Lower leg skin (tissue), 3 donors: ENCODE measurements at regions not wholly inside any gene's neighbourhood (a gene's known extent, or its start where the extent isn't known, plus 50 kb on each side); places are given as distances from the start of the nearest gene placed in this dataset.

Experiments used
- POLR2A ChIP-seq, 2 donors: fragments of 450-650 bp; IDR thresholded peaks; one replicate each; pipeline ENCODE4 v1.6.1; 2016 to 2017; ENCODE audit warnings: antibody characterized with exemption in 2 of 2, mild to moderate bottlenecking in 1 of 2, moderate library complexity in 1 of 2
- TF ChIP-seq, protein P1 (sequence below), 3 donors: fragments of 450-650 bp; IDR thresholded peaks; one replicate each; pipeline ENCODE4 v1.5.1; 2016; ENCODE audit warnings: antibody characterized with exemption in 3 of 3, mild to moderate bottlenecking in 3 of 3, moderate library complexity in 2 of 3

DNA sequence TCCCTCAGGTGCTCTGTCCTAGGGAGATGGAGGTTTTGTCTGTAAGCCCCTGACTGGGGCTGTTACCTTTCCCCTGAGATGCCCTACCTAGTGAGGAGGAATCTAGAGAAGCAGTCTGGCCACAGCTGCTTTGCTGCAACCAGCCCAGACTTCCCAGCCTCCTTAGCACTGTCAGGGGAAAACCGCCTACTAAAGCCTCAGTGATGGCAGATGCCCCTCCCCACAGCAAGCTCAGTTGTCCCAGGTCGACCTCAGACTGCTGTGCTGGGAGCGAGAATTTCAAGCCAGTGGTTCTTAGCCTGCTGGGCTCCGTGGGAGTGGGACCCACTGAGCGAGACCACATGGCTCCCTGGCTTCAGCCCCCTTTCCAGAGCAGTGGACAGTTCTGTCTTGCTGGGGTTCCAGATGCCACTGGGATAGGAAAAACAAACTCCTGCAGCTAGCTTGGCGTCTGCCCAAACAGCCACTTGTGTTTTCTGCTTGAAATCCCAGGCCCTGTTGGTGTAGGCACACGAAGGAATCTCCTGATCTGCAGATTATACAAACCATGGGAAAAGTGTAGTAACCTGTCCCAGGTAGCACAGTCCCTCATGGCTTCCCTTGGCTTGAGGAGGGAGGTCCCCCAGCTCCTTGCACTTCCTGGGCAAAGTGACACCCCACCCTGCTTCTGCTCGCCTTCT is 146.4 kb upstream of the PROKR2 start:
- TF ChIP-seq, protein P1, sequence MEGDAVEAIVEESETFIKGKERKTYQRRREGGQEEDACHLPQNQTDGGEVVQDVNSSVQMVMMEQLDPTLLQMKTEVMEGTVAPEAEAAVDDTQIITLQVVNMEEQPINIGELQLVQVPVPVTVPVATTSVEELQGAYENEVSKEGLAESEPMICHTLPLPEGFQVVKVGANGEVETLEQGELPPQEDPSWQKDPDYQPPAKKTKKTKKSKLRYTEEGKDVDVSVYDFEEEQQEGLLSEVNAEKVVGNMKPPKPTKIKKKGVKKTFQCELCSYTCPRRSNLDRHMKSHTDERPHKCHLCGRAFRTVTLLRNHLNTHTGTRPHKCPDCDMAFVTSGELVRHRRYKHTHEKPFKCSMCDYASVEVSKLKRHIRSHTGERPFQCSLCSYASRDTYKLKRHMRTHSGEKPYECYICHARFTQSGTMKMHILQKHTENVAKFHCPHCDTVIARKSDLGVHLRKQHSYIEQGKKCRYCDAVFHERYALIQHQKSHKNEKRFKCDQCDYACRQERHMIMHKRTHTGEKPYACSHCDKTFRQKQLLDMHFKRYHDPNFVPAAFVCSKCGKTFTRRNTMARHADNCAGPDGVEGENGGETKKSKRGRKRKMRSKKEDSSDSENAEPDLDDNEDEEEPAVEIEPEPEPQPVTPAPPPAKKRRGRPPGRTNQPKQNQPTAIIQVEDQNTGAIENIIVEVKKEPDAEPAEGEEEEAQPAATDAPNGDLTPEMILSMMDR (IDR thresholded peaks at IDR 0.05), result no peak
- no peak for TF ChIP-seq POLR2A (IDR thresholded peaks at IDR 0.05)
